Type B pancreatic cell (in vitro differentiated cells): ENCODE measurements at regions not wholly inside any gene's neighbourhood (a gene's known extent, or its start where the extent isn't known, plus 50 kb on each side); places are given as distances from the start of the nearest gene placed in this dataset.

Experiments
- DNase-seq: peaks from one replicate; pipeline ENCODE4 v3.0.0; 2021; ENCODE audit warnings: mixed read lengths; ENCODE audit not compliant: unreplicated experiment; ENCODE audit errors: extremely low spot score
- H3K27ac Mint-ChIP-seq: 2 replicates; pipeline ENCODE4 v1.8.0; 2021; ENCODE audit warnings: mild to moderate bottlenecking, mixed read lengths
- H3K27me3 Mint-ChIP-seq: 2 replicates; pipeline ENCODE4 v1.8.0; 2021; ENCODE audit warnings: mixed read lengths
- H3K36me3 Mint-ChIP-seq: 2 replicates; pipeline ENCODE4 v1.8.0; 2021; ENCODE audit warnings: mixed read lengths
- H3K4me1 Mint-ChIP-seq: one replicate; pipeline ENCODE4 v1.8.0; 2021; ENCODE audit warnings: mixed read lengths; ENCODE audit not compliant: unreplicated experiment
- H3K4me3 Mint-ChIP-seq: 2 replicates; pipeline ENCODE4 v1.8.0; 2021; ENCODE audit warnings: mild to moderate bottlenecking, mixed read lengths
- H3K9me3 Mint-ChIP-seq: 2 replicates; pipeline ENCODE4 v1.8.0; 2021; ENCODE audit warnings: mixed read lengths
- CTCF ChIP-seq: fragments of 200-600 bp; sonication (generic); conservative IDR thresholded peaks from 2 replicates; pipeline ENCODE4 v1.5.0; 2021; ENCODE audit warnings: antibody characterized with exemption, mild to moderate bottlenecking

GRCh38 chr1:194331758-194332157, 1145.3 kb upstream of the B3GALT2 start:
- Mint-ChIP-seq H3K36me3 (no peaks in the 10 kb centered on the region), H3K4me1 (no peaks in the 10 kb centered on the region), H3K9me3 (no peaks in the 10 kb centered on the region), H3K27me3 (no peaks in the 10 kb centered on the region), H3K27ac (no peak overlapping the region), H3K4me3 (no peak overlapping the region)
- no peak for TF ChIP-seq CTCF
- DNase-seq, result no peak

- TF ChIP-seq CTCF, result no peak
- no peak overlapping the region for H3K4me3 Mint-ChIP-seq
- no peaks in the 10 kb centered on the region for H3K9me3 Mint-ChIP-seq
- no peak overlapping the region for H3K27ac Mint-ChIP-seq
- no peaks in the 10 kb centered on the region for H3K27me3 Mint-ChIP-seq
- no peak for DNase-seq
- no peaks in the 10 kb centered on the region for H3K4me1 Mint-ChIP-seq
- H3K36me3 Mint-ChIP-seq, result no peaks in the 10 kb centered on the region
Observed at GRCh38 chr1:194322751-194323150, 1136.3 kb upstream of the B3GALT2 start.

DNA sequence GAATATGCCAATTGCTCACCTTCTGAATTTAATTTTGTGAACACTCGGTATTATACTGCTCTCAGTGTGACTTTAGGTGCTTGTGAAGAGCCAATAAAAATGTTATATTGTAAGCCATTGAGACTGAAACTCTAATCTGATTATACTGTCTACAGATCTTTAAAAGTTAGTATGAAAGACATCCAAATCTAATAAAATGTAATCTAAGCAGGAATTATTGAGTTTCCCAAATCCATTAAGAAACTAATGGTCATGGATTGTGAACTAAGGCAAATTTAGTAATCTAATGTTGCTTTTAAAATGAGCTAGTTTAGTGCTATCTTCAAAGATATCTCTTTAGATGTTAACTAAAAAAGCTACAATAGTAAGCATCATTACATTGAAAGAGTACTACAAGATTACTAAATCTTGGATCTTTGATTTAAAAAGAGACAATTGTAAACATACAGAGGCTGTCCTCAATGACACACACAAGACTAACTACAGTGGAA, 1132.4 kb upstream of the B3GALT2 start:
- Mint-ChIP-seq H3K4me3 (no peak overlapping the region), H3K4me1 (no peaks in the 10 kb centered on the region), H3K27me3 (no peaks in the 10 kb centered on the region), H3K27ac (no peak overlapping the region), H3K9me3 (no peaks in the 10 kb centered on the region), H3K36me3 (no peaks in the 10 kb centered on the region)
- no peak for DNase-seq
- no peak for TF ChIP-seq CTCF

DNA sequence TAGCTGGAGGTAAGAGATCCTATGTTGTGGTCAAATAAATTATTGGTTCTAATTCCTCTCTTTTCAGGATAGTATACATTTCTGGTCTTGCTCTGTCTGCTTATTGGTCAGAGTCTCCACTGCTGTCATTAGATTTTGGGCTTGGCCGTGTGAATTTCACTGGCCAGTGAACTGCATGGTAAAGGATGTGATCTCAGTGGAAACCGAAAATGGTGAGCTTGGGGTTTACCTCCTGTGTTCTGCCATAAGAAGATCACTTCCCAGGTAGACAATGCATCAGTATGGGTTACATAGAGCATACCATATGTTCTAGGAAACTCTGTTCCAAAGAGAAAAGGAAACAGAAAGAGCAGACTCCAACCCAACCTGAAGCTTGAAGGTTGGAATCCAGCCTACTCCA, 1123.3 kb upstream of the B3GALT2 start:
- H3K4me3 Mint-ChIP-seq, result no peak overlapping the region
- H3K9me3 Mint-ChIP-seq, result no peaks in the 10 kb centered on the region
- no peaks in the 10 kb centered on the region for H3K4me1 Mint-ChIP-seq
- no peak for DNase-seq
- no peaks in the 10 kb centered on the region for H3K27me3 Mint-ChIP-seq
- no peak for TF ChIP-seq CTCF
- H3K36me3 Mint-ChIP-seq, result no peaks in the 10 kb centered on the region
- no peak overlapping the region for H3K27ac Mint-ChIP-seq

DNA sequence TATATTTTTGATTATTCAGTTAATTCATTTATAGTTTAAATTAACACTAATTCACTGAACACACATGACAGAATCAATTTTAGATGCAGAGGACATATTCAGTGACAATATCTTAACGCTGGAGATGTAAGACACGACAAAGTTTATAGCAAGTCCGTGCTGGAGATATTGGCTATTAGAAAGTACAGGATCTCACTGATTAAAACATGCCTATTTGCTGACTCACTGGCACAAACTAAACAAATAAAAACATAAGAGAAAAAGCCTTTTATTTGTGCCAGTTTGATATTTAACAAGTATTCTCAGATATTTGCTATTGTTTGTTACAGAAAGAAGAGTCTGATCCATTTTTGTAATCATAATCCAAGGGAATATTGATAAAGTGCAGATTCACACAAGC, 1122.9 kb upstream of the B3GALT2 start:
- H3K27ac Mint-ChIP-seq, result no peak overlapping the region
- no peak for TF ChIP-seq CTCF
- no peak overlapping the region for H3K4me3 Mint-ChIP-seq
- H3K9me3 Mint-ChIP-seq, result no peaks in the 10 kb centered on the region
- no peak for DNase-seq
- H3K27me3 Mint-ChIP-seq, result no peaks in the 10 kb centered on the region
- H3K4me1 Mint-ChIP-seq, result no peaks in the 10 kb centered on the region
- H3K36me3 Mint-ChIP-seq, result no peaks in the 10 kb centered on the region

DNA sequence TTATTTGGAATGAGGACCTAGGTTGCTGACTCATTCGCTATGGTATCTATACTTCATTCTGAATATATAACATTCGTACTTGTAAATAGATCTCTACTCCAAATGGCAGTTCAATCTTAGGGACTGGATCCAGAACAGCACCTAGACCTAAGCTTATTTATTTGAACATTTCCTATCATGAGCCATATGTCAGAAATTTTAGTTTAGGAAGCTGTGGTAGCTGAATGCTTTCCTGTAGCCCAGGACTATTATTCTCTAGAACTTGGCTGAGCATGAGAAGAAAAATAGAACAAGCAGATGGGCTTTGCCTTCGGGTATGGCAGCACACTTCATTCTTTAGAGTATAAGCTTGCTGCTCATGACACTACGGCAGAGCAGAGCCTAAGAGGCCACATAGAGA, 1114.4 kb upstream of the B3GALT2 start:
- H3K27ac Mint-ChIP-seq, result no peak overlapping the region
- no peak overlapping the region for H3K4me3 Mint-ChIP-seq
- no peak for DNase-seq
- H3K4me1 Mint-ChIP-seq, result no peaks in the 10 kb centered on the region
- no peaks in the 10 kb centered on the region for H3K36me3 Mint-ChIP-seq
- no peaks in the 10 kb centered on the region for H3K9me3 Mint-ChIP-seq
- no peak for TF ChIP-seq CTCF
- H3K27me3 Mint-ChIP-seq, result no peaks in the 10 kb centered on the region
